ENCODE measurements at regions not wholly inside any gene's neighbourhood (a gene's known extent, or its start where the extent isn't known, plus 50 kb on each side); places are given as distances from the start of the nearest gene placed in this dataset.

DNA sequence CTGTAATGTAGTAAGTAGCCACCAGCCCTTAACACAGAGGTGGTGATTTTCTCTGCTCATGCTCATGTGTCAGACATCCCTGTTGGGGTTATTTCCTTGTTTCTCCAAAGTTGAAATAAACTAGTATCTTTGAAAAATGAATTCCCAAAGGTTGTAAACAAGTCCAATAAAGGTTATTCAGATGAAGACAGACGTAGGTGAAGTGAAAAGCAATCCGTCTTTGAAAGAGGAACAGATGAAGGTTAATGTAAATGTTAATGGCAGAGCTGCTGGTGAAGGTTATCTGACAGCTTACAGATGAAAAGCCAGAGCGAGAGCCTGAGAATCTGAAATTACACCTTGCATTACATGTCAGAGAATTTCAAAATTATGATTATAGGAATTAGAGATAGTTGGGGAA lies 1604.0 kb downstream of the FAM181B start:
- no peaks in the 10 kb centered on the region for H3K27me3 Mint-ChIP-seq
- no peak overlapping the region for H3K27ac Mint-ChIP-seq
- H3K4me3 Mint-ChIP-seq (ENCODE audit: low read depth), result no peak overlapping the region
- DNase-seq (ENCODE audit: low spot score, unreplicated experiment), result no peak
- H3K4me1 Mint-ChIP-seq (ENCODE audit: low read depth), result peaks cover 3% of the 10 kb centered on the region
- H3K9me3 Mint-ChIP-seq (ENCODE audit: low read depth), result no peaks in the 10 kb centered on the region
- no peaks in the 10 kb centered on the region for H3K36me3 Mint-ChIP-seq (ENCODE audit: insufficient read depth)
- TF ChIP-seq, protein P1, sequence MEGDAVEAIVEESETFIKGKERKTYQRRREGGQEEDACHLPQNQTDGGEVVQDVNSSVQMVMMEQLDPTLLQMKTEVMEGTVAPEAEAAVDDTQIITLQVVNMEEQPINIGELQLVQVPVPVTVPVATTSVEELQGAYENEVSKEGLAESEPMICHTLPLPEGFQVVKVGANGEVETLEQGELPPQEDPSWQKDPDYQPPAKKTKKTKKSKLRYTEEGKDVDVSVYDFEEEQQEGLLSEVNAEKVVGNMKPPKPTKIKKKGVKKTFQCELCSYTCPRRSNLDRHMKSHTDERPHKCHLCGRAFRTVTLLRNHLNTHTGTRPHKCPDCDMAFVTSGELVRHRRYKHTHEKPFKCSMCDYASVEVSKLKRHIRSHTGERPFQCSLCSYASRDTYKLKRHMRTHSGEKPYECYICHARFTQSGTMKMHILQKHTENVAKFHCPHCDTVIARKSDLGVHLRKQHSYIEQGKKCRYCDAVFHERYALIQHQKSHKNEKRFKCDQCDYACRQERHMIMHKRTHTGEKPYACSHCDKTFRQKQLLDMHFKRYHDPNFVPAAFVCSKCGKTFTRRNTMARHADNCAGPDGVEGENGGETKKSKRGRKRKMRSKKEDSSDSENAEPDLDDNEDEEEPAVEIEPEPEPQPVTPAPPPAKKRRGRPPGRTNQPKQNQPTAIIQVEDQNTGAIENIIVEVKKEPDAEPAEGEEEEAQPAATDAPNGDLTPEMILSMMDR (IDR thresholded peaks at IDR 0.05; ENCODE audit: unreplicated experiment), result no peak

DNA sequence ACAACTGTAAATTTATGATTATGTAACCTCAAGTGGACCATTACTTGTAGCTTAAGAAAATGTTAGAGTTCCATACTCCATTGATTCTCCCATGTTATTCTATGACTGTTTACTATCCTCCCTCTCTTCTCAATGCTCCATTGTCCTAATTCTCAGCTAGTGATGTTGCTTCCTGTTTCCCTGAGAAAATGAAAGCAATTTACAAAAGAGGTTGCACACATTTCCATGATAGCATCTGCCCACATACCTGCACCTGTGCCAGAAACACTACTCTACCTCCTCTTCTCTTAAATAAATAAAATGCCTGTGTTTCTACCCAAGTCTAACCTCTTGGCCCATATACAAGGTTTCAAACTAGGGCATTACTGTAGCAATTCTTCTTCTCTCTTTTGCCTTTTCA lies 1620.9 kb downstream of the FAM181B start:
- Mint-ChIP-seq H3K27ac (no peak overlapping the region), H3K4me1 (ENCODE audit: low read depth) (no peaks in the 10 kb centered on the region), H3K9me3 (ENCODE audit: low read depth) (no peaks in the 10 kb centered on the region), H3K36me3 (ENCODE audit: insufficient read depth) (no peaks in the 10 kb centered on the region), H3K4me3 (ENCODE audit: low read depth) (no peak overlapping the region), H3K27me3 (no peaks in the 10 kb centered on the region)
- TF ChIP-seq, protein P1 (IDR thresholded peaks at IDR 0.05; ENCODE audit: unreplicated experiment), result no peak
- DNase-seq (ENCODE audit: low spot score, unreplicated experiment), result no peak

DNA sequence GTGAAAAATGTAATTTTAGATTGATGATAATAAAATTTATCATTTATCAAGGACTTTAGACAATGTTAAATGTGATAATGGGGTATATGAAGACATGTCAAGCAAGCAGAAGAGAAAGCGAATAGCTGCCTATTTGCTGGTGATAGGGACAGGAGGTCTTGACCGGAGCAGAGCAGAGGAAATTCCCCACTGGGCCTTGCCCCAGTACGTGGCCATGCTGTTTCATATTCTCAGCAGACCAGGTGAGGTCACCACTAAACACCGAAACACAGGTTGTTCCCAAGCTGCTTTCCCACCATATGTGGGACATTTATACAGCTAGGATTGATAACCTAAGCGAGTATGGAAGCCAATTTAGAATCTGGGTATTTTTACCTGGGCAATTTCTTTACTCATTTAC lies 1629.6 kb downstream of the FAM181B start:
- no peak overlapping the region for H3K4me3 Mint-ChIP-seq (ENCODE audit: low read depth)
- H3K4me1 Mint-ChIP-seq (ENCODE audit: low read depth), result no peaks in the 10 kb centered on the region
- H3K27ac Mint-ChIP-seq, result no peak overlapping the region
- H3K36me3 Mint-ChIP-seq (ENCODE audit: insufficient read depth), result no peaks in the 10 kb centered on the region
- H3K27me3 Mint-ChIP-seq, result no peaks in the 10 kb centered on the region
- H3K9me3 Mint-ChIP-seq (ENCODE audit: low read depth), result no peaks in the 10 kb centered on the region
- TF ChIP-seq, protein P1 (IDR thresholded peaks at IDR 0.05; ENCODE audit: unreplicated experiment), result no peak
- no peak for DNase-seq (ENCODE audit: low spot score, unreplicated experiment)

DNA sequence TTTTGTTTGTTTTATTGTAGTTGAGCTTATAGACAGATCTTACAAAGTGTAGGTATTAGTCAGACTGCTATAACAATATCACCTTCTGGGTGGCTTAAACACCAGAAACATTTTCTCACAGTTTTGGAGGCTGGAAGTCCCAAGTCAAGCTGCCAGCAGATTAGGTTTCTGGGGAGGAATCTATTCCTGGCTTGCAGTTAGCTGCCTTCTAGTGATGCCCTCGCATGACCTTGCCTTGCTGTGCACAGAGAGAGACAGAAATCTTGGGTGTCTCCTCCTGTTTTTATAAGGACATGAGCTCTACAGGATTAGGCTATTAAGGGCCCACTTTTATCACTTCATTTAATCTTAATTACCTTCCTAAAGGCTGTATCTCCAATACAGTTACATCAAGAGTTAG lies 1635.2 kb downstream of the FAM181B start:
- no peak overlapping the region for H3K4me3 Mint-ChIP-seq (ENCODE audit: low read depth)
- no peaks in the 10 kb centered on the region for H3K9me3 Mint-ChIP-seq (ENCODE audit: low read depth)
- no peak for DNase-seq (ENCODE audit: low spot score, unreplicated experiment)
- H3K27me3 Mint-ChIP-seq, result no peaks in the 10 kb centered on the region
- H3K4me1 Mint-ChIP-seq (ENCODE audit: low read depth), result peaks cover 3% of the 10 kb centered on the region
- H3K36me3 Mint-ChIP-seq (ENCODE audit: insufficient read depth), result no peaks in the 10 kb centered on the region
- TF ChIP-seq, protein P1 (IDR thresholded peaks at IDR 0.05; ENCODE audit: unreplicated experiment), result no peak
- H3K27ac Mint-ChIP-seq, result no peak overlapping the region

DNA sequence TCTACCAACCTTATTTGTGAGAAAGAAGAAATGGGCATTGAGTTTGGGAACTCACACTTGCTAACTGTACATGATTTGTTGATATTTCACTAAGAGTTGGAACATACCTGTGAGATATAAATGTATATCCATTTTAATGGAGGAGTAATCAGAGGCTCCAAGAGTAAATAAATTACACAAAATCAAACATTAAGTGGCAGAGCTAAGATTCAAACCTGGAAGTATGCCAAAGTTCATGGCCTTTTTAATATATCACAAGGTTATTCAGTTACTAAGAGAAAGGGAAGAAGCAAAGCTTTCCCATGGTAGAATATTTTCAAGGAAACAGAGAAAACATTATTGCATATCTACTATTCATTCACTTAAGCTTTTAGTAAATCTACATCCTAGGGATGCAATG lies 1641.1 kb downstream of the FAM181B start:
- H3K27me3 Mint-ChIP-seq, result no peaks in the 10 kb centered on the region
- no peaks in the 10 kb centered on the region for H3K36me3 Mint-ChIP-seq (ENCODE audit: insufficient read depth)
- DNase-seq (ENCODE audit: low spot score, unreplicated experiment), result no peak
- TF ChIP-seq, protein P1 (IDR thresholded peaks at IDR 0.05; ENCODE audit: unreplicated experiment), result no peak
- H3K4me1 Mint-ChIP-seq (ENCODE audit: low read depth), result peaks cover 11% of the 10 kb centered on the region
- H3K4me3 Mint-ChIP-seq (ENCODE audit: low read depth), result no peak overlapping the region
- no peaks in the 10 kb centered on the region for H3K9me3 Mint-ChIP-seq (ENCODE audit: low read depth)
- H3K27ac Mint-ChIP-seq, result no peak overlapping the region

All from progenitor cell of endocrine pancreas (in vitro differentiated cells).